ENCODE measurements at regions not wholly inside any gene's neighbourhood (a gene's known extent, or its start where the extent isn't known, plus 50 kb on each side); places are given as distances from the start of the nearest gene placed in this dataset.

- TF ChIP-seq, protein P1, sequence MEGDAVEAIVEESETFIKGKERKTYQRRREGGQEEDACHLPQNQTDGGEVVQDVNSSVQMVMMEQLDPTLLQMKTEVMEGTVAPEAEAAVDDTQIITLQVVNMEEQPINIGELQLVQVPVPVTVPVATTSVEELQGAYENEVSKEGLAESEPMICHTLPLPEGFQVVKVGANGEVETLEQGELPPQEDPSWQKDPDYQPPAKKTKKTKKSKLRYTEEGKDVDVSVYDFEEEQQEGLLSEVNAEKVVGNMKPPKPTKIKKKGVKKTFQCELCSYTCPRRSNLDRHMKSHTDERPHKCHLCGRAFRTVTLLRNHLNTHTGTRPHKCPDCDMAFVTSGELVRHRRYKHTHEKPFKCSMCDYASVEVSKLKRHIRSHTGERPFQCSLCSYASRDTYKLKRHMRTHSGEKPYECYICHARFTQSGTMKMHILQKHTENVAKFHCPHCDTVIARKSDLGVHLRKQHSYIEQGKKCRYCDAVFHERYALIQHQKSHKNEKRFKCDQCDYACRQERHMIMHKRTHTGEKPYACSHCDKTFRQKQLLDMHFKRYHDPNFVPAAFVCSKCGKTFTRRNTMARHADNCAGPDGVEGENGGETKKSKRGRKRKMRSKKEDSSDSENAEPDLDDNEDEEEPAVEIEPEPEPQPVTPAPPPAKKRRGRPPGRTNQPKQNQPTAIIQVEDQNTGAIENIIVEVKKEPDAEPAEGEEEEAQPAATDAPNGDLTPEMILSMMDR (IDR thresholded peaks at IDR 0.05) = no peak
- TF ChIP-seq POLR2A (IDR thresholded peaks at IDR 0.05) = no peak
Observed at GRCh38 chr1:38201431-38201830, 154.8 kb upstream of the POU3F1 start.
